Neural progenitor cell (in vitro differentiated cells): ENCODE measurements at regions not wholly inside any gene's neighbourhood (a gene's known extent, or its start where the extent isn't known, plus 50 kb on each side); places are given as distances from the start of the nearest gene placed in this dataset.

ENCODE experiments used
- EZH2 ChIP-seq: fragments of 200-600 bp; sonication (generic); IDR thresholded peaks from 2 replicates; pipeline ENCODE4 v1.6.1; 2017; ENCODE audit warnings: antibody characterized with exemption, mild to moderate bottlenecking, moderate library complexity
- TF ChIP-seq, protein P1 (sequence below): fragments of 200-600 bp; sonication (generic); IDR thresholded peaks from 2 replicates; pipeline ENCODE4 v1.5.1; 2017; ENCODE audit warnings: antibody characterized with exemption, mild to moderate bottlenecking

DNA sequence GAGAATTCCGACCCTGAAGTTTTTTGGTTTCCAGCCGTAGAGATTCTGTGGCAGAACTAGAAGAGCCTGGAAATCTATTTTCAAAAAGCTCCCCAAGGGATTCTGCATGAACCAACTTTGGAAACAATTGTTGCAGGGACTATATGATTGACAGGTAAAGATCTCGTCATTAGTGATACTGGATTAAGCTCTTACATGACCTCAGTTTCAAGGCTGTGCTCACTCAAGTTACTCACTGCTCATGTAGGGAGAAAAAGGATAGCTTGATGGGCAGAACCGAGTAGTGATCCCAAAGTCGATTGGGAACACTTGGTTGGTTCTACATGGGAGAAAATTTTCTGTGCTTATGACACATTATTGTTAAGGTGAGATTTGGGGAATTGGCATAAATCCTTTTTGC, 142.3 kb upstream of the RASGRP1 start:
- TF ChIP-seq, protein P1, sequence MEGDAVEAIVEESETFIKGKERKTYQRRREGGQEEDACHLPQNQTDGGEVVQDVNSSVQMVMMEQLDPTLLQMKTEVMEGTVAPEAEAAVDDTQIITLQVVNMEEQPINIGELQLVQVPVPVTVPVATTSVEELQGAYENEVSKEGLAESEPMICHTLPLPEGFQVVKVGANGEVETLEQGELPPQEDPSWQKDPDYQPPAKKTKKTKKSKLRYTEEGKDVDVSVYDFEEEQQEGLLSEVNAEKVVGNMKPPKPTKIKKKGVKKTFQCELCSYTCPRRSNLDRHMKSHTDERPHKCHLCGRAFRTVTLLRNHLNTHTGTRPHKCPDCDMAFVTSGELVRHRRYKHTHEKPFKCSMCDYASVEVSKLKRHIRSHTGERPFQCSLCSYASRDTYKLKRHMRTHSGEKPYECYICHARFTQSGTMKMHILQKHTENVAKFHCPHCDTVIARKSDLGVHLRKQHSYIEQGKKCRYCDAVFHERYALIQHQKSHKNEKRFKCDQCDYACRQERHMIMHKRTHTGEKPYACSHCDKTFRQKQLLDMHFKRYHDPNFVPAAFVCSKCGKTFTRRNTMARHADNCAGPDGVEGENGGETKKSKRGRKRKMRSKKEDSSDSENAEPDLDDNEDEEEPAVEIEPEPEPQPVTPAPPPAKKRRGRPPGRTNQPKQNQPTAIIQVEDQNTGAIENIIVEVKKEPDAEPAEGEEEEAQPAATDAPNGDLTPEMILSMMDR: no peak
- no peak for TF ChIP-seq EZH2
